Endothelial cell of umbilical vein (primary cell): ENCODE measurements at regions not wholly inside any gene's neighbourhood (a gene's known extent, or its start where the extent isn't known, plus 50 kb on each side); places are given as distances from the start of the nearest gene placed in this dataset.

ENCODE experiments used
- EZH2 ChIP-seq: IDR thresholded peaks from 2 replicates; pipeline ENCODE4 v1.6.1; 2012; ENCODE audit warnings: borderline replicate concordance, low read depth, mild to moderate bottlenecking, moderate library complexity, low read length, inconsistent platforms; ENCODE audit not compliant: severe bottlenecking
- FOS ChIP-seq: IDR thresholded peaks from 2 replicates; pipeline ENCODE4 v1.6.1; 2011; ENCODE audit warnings: mild to moderate bottlenecking, low read length, moderate library complexity, borderline replicate concordance; ENCODE audit not compliant: insufficient read depth
- GATA2 ChIP-seq: IDR thresholded peaks from 2 replicates; pipeline ENCODE4 v1.7.0; 2011; ENCODE audit warnings: low read depth, mild to moderate bottlenecking, moderate library complexity, mixed read lengths, low read length; ENCODE audit not compliant: insufficient read length, insufficient read depth
- JUN ChIP-seq: IDR thresholded peaks from 2 replicates; pipeline ENCODE4 v1.6.1; 2011; ENCODE audit warnings: borderline replicate concordance, low read depth; ENCODE audit not compliant: insufficient read length, insufficient read depth
- MYC ChIP-seq: IDR thresholded peaks from one replicate; pipeline ENCODE4 v1.6.1; 2011; ENCODE audit warnings: mild to moderate bottlenecking, low read depth, low read length
- POLR2A ChIP-seq: IDR thresholded peaks from 2 replicates; pipeline ENCODE4 v1.6.1; 2012; ENCODE audit warnings: low read depth, mild to moderate bottlenecking, control low read depth, low read length
- POLR2AphosphoS5 ChIP-seq: IDR thresholded peaks from 2 replicates; pipeline ENCODE4 v1.6.1; 2012; ENCODE audit warnings: low read depth, mild to moderate bottlenecking, control low read depth, low read length, moderate library complexity; ENCODE audit not compliant: insufficient read depth
- TF ChIP-seq, protein P1 (sequence below), 2 donors: IDR thresholded peaks; 1 replicate in 1 of 2; 2 replicates in 1 of 2; pipeline ENCODE4 v1.5.1; 2011; ENCODE audit warnings: low read length in 2 of 2, mild to moderate bottlenecking in 2 of 2, moderate library complexity in 2 of 2, control low read depth in 1 of 2, inconsistent platforms in 1 of 2, low read depth in 1 of 2; ENCODE audit not compliant: insufficient read depth in 1 of 2; ENCODE audit errors: extremely low read depth in 1 of 2
- TF ChIP-seq, protein P2 (sequence below): IDR thresholded peaks from 2 replicates; pipeline ENCODE4 v1.6.1; 2011; ENCODE audit not compliant: insufficient read depth, insufficient read length

DNA sequence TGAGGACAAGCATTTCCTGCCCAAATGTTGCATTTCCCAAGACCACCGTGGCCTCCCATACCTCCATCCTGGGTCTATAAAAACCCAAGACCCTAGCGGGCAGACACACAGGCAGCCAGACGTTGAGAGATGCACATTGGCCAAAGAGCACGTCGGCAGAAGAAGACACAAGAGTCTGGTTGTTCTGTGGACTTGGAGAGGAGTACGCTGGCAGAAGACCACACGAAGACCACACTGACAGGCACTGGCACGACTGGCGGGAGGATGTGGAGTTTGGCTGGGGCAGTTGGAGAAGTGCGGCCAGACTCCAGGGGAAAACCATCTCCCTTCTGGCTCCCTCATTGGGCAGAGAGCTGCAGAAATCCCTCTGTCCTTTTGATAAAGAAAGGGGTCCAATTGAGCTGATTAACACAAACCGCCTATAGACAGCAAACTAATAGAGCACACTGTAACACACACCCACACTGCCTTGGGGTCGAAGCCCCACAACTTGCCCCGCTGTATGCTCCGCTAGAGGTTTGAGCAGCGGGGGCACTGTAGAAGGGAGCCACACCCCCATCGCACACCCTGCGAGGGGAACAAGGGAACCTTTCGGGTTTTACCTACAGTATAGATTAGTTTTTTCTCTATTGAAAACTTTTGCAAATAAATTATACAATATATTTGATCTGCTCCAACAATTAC is 376.7 kb upstream of the KLHL4 start:
- TF ChIP-seq, protein P1, sequence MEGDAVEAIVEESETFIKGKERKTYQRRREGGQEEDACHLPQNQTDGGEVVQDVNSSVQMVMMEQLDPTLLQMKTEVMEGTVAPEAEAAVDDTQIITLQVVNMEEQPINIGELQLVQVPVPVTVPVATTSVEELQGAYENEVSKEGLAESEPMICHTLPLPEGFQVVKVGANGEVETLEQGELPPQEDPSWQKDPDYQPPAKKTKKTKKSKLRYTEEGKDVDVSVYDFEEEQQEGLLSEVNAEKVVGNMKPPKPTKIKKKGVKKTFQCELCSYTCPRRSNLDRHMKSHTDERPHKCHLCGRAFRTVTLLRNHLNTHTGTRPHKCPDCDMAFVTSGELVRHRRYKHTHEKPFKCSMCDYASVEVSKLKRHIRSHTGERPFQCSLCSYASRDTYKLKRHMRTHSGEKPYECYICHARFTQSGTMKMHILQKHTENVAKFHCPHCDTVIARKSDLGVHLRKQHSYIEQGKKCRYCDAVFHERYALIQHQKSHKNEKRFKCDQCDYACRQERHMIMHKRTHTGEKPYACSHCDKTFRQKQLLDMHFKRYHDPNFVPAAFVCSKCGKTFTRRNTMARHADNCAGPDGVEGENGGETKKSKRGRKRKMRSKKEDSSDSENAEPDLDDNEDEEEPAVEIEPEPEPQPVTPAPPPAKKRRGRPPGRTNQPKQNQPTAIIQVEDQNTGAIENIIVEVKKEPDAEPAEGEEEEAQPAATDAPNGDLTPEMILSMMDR (IDR thresholded peaks at IDR 0.05; ENCODE audit: extremely low read depth in 1 of 2, insufficient read depth in 1 of 2, low read depth in 1 of 2, low read length in 2 of 2): no peak
- no peak for TF ChIP-seq FOS
- no peak for TF ChIP-seq EZH2
- no peak for TF ChIP-seq POLR2AphosphoS5
- TF ChIP-seq, protein P2, sequence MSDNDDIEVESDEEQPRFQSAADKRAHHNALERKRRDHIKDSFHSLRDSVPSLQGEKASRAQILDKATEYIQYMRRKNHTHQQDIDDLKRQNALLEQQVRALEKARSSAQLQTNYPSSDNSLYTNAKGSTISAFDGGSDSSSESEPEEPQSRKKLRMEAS: no peak
- no peak for TF ChIP-seq POLR2A
- TF ChIP-seq GATA2: no peak
- TF ChIP-seq MYC: no peak
- TF ChIP-seq JUN: no peak
